OCI-LY1 (cell line): ENCODE measurements at regions not wholly inside any gene's neighbourhood (a gene's known extent, or its start where the extent isn't known, plus 50 kb on each side); places are given as distances from the start of the nearest gene placed in this dataset.

ENCODE experiments used
- CTCF ChIP-seq: fragments of 200-600 bp; sonication (generic), shearing (Covaris generic); IDR thresholded peaks from 2 replicates; pipeline ENCODE4 v1.5.1; 2017; ENCODE audit warnings: mild to moderate bottlenecking, antibody characterized with exemption, low read length, moderate library complexity, mixed read lengths
- EZH2 ChIP-seq: fragments of 200-600 bp; sonication (generic), shearing (Covaris generic); IDR thresholded peaks from 2 replicates; pipeline ENCODE4 v1.8.0; 2017; ENCODE audit warnings: borderline replicate concordance, mixed run types, mild to moderate bottlenecking, antibody characterized with exemption, low read length, moderate library complexity, mixed read lengths

- TF ChIP-seq EZH2 (no peak), CTCF (no peak)
Observed at GRCh38 chr7:119896386-119896785, 376.6 kb upstream of the KCND2 start.
